OCI-LY7 (cell line): ENCODE measurements at regions not wholly inside any gene's neighbourhood (a gene's known extent, or its start where the extent isn't known, plus 50 kb on each side); places are given as distances from the start of the nearest gene placed in this dataset.

Experiments used
- EZH2phosphoT487 ChIP-seq: fragments of 200-600 bp; sonication (generic); IDR thresholded peaks from 2 replicates; pipeline ENCODE4 v1.6.1; 2018; ENCODE audit warnings: low read depth, borderline replicate concordance, mild to moderate bottlenecking, mixed run types, antibody characterized with exemption, low read length, moderate library complexity, mixed read lengths
- TF ChIP-seq, protein P1 (sequence below): fragments of 200-600 bp; sonication (generic); conservative IDR thresholded peaks from 2 replicates; pipeline ENCODE4 v1.5.1; 2014; ENCODE audit warnings: mild to moderate bottlenecking, antibody characterized with exemption, low read length, moderate library complexity, mixed read lengths

DNA sequence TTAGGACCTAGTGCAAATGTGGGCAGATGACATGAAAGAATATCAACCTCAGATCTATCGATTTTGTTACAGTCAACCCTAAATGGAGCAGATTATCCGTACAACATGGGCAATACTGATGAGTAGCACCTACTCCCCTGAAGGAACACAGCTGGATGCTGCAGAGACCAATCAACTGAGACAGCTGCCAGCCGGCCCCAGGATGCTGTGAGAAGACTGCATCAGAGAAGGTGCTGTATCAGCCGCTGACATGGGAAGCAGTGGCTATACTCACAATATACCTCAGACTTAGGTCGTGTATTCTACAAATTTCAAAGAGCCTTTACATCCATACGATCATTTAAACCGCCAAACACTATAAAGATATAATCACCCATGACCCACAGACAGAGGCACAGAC, 95.9 kb upstream of the FNDC3A start:
- TF ChIP-seq, protein P1, sequence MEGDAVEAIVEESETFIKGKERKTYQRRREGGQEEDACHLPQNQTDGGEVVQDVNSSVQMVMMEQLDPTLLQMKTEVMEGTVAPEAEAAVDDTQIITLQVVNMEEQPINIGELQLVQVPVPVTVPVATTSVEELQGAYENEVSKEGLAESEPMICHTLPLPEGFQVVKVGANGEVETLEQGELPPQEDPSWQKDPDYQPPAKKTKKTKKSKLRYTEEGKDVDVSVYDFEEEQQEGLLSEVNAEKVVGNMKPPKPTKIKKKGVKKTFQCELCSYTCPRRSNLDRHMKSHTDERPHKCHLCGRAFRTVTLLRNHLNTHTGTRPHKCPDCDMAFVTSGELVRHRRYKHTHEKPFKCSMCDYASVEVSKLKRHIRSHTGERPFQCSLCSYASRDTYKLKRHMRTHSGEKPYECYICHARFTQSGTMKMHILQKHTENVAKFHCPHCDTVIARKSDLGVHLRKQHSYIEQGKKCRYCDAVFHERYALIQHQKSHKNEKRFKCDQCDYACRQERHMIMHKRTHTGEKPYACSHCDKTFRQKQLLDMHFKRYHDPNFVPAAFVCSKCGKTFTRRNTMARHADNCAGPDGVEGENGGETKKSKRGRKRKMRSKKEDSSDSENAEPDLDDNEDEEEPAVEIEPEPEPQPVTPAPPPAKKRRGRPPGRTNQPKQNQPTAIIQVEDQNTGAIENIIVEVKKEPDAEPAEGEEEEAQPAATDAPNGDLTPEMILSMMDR, result no peak
- no peak for TF ChIP-seq EZH2phosphoT487
